AG09319 (cell line): ENCODE measurements at regions not wholly inside any gene's neighbourhood (a gene's known extent, or its start where the extent isn't known, plus 50 kb on each side); places are given as distances from the start of the nearest gene placed in this dataset.
A peak's percentile ranks its signal among the peaks of the same experiment; 100 is the strongest.

Source experiments
- DNase-seq: peaks from one replicate; pipeline ENCODE4 v3.0.0-alpha.2; 2010; ENCODE audit warnings: low read depth; ENCODE audit errors: extremely low read depth
- TF ChIP-seq, protein P1 (sequence below): IDR thresholded peaks from 2 replicates; pipeline ENCODE4 v1.5.1; 2011; ENCODE audit warnings: low read depth, mild to moderate bottlenecking, inconsistent platforms, low read length, moderate library complexity

DNA sequence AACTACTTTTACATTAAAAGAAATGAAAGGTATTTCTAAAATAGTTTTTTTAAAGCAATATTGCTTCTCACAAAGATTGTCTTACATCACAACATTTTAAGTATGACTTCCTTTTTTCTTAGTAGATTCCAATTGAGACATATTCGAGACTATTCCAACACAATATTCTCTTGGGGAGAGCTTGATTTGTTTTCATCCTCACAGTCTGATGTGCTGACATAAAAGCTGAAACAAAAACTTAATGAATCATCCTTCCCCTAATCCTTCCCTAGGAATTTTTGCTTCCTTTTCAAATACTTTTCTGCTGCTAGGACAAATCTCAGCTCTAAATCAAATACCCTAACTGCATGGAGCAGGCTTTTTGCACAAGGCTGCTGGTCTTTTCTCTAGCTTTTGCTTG lies 245.8 kb upstream of the MAP3K1 start:
- TF ChIP-seq, protein P1, sequence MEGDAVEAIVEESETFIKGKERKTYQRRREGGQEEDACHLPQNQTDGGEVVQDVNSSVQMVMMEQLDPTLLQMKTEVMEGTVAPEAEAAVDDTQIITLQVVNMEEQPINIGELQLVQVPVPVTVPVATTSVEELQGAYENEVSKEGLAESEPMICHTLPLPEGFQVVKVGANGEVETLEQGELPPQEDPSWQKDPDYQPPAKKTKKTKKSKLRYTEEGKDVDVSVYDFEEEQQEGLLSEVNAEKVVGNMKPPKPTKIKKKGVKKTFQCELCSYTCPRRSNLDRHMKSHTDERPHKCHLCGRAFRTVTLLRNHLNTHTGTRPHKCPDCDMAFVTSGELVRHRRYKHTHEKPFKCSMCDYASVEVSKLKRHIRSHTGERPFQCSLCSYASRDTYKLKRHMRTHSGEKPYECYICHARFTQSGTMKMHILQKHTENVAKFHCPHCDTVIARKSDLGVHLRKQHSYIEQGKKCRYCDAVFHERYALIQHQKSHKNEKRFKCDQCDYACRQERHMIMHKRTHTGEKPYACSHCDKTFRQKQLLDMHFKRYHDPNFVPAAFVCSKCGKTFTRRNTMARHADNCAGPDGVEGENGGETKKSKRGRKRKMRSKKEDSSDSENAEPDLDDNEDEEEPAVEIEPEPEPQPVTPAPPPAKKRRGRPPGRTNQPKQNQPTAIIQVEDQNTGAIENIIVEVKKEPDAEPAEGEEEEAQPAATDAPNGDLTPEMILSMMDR: no peak
- no peak for DNase-seq

DNA sequence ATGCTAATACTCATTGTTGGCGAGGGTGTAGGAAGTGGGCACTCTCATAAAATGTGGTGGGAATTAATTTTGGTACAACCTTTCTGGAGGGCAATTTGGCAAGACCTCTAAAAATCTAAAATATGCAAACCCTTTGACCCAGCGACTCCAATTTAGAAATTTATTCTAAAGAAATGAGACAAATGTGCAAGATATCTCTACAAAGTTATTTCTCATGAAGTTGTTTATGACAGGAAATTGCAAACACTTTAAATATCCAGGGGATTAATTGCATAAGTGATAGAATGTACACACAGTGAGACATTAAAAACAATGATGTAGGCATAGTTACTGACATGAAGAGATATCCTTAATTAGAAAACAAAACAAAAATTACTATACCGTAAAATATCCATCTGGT lies 246.3 kb upstream of the MAP3K1 start:
- TF ChIP-seq, protein P1: no peak
- DNase-seq: no peak

DNA sequence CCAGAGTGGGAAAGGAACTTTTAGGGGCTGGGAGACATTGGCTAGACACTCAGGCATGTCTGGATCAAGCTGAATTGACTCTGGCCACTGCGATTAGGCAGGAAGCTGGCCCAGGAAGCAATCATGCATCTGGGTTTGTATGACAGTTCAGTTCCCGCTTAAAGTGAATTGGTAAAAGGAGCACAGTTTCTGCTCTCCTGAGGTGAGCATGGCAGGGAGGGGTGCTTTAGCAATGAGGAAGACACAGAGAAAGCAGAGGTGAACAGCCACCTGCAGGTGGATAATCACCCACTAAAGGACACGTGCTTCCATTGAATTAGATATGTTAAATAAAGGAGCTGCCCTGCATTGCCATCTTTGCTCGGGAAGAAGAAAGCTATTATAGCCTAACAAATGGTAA lies 248.1 kb upstream of the MAP3K1 start:
- DNase-seq: no peak
- TF ChIP-seq, protein P1: no peak

DNA sequence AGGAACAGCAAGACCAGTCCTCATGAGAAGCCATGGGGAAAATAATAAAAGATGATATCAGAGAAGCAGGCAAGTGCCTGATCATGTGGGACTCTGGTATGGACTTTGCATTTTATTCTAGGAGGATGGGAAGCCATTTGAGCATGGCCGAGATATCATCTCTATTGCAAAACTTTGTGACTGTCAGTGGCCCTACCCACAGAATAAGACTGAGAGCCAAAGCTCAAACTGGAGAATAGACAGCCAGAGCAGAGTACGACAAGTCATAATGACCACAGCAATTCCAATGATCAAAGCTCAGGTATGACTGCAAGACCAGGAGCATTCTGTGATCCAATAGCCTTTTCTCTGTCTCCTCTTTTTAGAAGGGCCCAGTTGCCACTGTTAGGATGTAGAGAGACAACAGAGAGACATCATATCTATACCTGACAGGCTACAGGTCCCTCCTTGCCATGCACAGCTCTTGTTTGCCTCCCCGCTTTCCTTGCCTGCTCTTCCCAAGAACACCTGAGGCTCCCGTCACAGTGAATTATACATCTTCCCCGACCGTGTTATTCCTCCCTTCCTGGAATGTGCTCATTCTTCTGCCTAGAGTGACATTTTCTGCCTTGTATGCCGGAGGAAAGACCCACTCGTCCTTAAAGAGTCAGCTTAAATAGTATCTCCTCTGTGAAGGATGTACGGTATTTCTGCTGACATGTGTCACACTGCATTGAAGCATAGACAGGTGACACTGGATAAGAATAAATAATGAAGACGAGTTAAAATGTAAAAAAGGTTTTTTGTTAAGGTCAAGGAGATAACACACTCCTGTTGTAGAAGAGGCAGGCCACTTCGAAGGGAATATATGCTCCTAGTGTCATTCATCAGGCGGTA lies 248.7 kb upstream of the MAP3K1 start:
- TF ChIP-seq, protein P1: no peak
- DNase-seq: no peak

DNA sequence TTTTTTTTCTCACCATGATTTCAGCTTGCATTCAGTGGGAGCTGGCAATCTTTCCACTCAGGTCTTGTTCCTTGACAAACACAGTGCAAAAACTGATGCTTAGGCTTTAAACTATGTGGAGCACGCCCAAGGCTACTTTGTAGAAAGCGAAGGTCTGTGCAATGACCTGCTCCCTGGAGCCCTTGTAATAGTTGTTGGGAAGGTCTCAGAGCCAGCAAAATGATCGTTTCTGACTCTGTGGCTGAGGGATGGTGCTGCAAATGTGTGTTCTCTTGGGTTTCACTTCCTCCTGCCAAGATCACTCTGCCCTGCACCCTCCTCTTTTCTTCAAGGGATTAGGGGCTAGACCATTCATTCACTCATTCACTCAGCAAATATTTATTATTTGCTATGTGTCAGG lies 249.7 kb upstream of the MAP3K1 start:
- TF ChIP-seq, protein P1: no peak

DNA sequence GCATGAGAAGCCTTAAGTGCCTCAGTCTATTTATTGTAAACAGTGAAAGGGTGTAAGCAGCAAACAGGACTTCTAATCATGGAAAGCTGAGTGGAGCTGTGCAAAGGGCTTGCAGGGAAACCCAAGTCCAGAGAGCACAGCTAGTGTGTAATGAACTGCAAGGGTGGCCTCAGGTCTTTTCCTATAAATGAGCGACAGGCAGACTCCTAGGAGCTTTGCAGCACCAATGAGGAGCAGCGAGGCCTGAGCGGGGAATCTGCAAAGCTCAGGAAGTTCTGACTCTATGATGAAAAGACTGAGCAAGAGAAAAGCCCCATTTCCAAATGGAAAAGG lies 250.1 kb upstream of the MAP3K1 start:
- no peak for DNase-seq
- TF ChIP-seq, protein P1: no peak

More for the DNA sequence above, 249.7 kb upstream of the MAP3K1 start:
- no peak for DNase-seq

DNA sequence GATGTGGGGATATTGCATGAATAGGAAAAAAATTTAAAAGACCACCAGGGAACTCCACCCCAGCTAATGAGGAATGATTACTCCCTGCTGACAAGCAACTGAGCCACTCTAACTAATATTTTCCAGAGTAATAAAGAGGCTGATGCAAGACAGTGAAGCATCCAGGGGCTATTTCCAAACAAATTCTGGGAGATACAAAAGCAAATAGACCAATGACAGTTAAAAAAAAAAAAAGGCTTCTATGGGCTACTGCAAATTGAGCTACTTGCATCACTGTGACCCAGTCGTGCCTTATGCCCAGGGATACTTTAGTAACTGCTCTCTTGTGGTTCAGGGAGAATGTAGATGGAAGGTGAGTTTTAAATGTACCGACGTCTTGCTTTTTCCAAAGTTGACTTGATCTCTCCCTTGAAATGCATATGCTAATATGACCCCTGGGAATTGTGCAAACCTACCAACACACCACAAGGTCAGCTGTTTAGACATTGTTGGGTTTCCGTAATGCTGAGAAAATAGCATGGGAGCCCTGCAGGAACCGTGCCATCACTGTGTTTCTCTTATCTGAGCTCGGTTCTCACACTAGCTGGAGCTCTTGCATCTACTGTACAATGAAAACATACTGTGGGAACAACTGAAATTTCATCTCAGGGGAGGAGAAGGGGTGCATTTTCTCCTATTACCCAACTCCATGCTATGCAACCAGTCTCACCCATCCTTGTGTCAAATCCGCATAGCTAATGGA lies 250.6 kb upstream of the MAP3K1 start:
- TF ChIP-seq, protein P1: no peak; the same call in 1 of the 2 replicates
- peak; percentile 42 for DNase-seq
